Mucosa of stomach (tissue), 1 donor: ENCODE measurements at regions not wholly inside any gene's neighbourhood (a gene's known extent, or its start where the extent isn't known, plus 50 kb on each side); places are given as distances from the start of the nearest gene placed in this dataset.
"Not testable (repeated sequence)": the region's sequence is repeated elsewhere in the genome, so short reads cannot be mapped to it uniquely, and the experiment has no call there.

Experiments
- H3K27me3 ChIP-seq: one replicate; pipeline ENCODE4 v1.7.0; 2013; ENCODE audit warnings: mild to moderate bottlenecking, low read length; ENCODE audit not compliant: control insufficient read depth, insufficient read depth
- H3K36me3 ChIP-seq: one replicate; pipeline ENCODE4 v1.7.0; 2013; ENCODE audit warnings: low read length; ENCODE audit not compliant: control insufficient read depth, insufficient read depth
- H3K4me1 ChIP-seq: one replicate; pipeline ENCODE4 v1.7.0; 2013; ENCODE audit warnings: mild to moderate bottlenecking, low read length; ENCODE audit not compliant: control insufficient read depth, insufficient read depth
- H3K4me3 ChIP-seq: one replicate; pipeline ENCODE4 v1.7.0; 2013; ENCODE audit warnings: low read length
- H3K9ac ChIP-seq: one replicate; pipeline ENCODE4 v1.7.0; 2013; ENCODE audit warnings: mild to moderate bottlenecking, low read length, moderate library complexity
- H3K9me3 ChIP-seq: one replicate; pipeline ENCODE4 v1.7.0; 2013; ENCODE audit warnings: mild to moderate bottlenecking, low read length, moderate library complexity; ENCODE audit not compliant: control insufficient read depth
- donor health status: Pancreatic carcinoma.

DNA sequence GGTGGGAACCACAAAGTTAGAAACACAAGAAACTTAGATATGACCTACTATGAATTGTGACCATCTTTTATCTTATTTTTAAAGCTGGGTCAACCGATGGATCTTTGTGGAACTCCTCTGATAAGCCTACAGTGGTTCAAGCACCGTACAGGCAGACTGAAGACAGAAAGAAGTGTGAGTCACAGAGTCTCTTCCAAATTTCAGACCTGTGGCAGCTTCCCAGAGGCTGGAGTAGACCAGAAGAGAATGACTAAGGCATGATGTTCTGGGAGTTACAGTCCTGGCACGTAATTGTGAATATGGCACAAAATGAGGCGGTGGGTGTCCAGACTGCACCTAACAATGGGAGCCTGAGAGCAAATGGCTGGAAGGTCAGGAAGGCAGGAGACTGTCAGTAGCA, 70.0 kb downstream of the LMO4 start:
- H3K4me3 ChIP-seq, result no peak overlapping the region
- no peak overlapping the region for H3K9ac ChIP-seq
- no peaks in the 10 kb centered on the region for H3K27me3 ChIP-seq
- H3K36me3 ChIP-seq, result no peaks in the 10 kb centered on the region
- peaks cover 8% of the 10 kb centered on the region for H3K4me1 ChIP-seq
- H3K9me3 ChIP-seq, result no peaks in the 10 kb centered on the region

DNA sequence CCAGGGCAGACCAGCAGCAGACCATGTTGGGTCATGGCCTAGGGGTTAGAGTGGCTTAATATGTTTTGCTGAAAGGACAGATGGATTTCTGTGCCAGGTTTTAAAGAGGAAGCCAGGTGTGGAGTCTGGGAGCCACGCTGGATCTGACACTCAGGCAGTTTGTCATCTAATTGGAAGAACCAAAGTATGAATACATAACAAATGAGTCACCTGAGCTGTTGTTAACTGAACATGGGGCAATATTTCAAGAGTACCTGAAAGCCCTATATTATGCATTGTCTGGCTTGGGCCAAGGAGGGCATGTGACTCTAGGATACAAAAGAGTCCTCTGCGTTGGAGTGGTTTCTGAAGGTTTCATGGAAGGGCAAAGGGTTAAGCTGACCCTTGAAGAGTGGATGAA, 70.6 kb downstream of the LMO4 start:
- peaks cover 8% of the 10 kb centered on the region for H3K4me1 ChIP-seq
- no peak overlapping the region for H3K9ac ChIP-seq
- H3K4me3 ChIP-seq, result no peak overlapping the region
- no peaks in the 10 kb centered on the region for H3K36me3 ChIP-seq
- H3K27me3 ChIP-seq, result no peaks in the 10 kb centered on the region
- no peaks in the 10 kb centered on the region for H3K9me3 ChIP-seq

DNA sequence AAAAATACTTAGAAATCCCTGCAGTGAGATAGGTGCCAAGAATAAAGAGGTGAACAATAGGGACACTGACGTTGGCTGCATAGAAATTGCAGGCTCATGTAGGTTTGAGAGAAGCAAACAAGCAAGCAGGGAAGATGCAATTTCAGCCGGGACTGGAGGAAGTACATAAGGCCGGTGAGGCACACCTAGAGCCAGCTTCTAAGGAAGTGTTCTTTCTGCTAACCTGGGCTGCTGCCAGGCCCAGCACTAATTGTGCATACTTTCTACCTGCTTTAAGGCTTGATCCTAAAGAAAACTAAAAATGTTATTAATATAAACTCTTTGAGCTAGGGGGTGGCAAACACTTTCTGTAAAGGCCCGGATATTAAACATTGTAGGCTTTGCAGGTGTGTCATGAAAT, 71.0 kb downstream of the LMO4 start:
- no peak overlapping the region for H3K9ac ChIP-seq
- no peaks in the 10 kb centered on the region for H3K9me3 ChIP-seq
- H3K36me3 ChIP-seq, result no peaks in the 10 kb centered on the region
- H3K4me1 ChIP-seq, result peaks cover 8% of the 10 kb centered on the region
- H3K4me3 ChIP-seq, result no peak overlapping the region
- no peaks in the 10 kb centered on the region for H3K27me3 ChIP-seq

DNA sequence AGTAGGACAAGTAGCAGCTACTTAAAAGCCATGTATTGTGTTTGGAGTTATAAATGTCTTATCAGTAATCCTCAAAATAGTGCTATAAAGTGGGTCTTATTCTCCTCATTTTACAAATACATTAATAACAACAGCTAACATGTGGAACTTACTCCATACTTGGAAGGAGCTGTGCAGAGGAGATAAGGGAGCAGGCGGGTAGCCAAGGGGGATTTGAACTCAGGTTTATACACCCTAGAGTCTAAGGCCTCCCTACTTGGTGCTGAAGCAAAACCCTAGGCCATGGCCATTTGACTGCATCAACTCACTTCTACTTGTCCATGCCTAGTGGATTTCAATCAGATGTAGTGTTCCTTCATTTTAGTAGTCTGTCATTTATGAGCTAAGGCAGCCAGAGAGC, 72.1 kb downstream of the LMO4 start:
- Histone ChIP-seq H3K4me1 (peaks cover 8% of the 10 kb centered on the region), H3K27me3 (no peaks in the 10 kb centered on the region), H3K4me3 (no peak overlapping the region), H3K9ac (no peak overlapping the region), H3K9me3 (no peaks in the 10 kb centered on the region), H3K36me3 (no peaks in the 10 kb centered on the region)

DNA sequence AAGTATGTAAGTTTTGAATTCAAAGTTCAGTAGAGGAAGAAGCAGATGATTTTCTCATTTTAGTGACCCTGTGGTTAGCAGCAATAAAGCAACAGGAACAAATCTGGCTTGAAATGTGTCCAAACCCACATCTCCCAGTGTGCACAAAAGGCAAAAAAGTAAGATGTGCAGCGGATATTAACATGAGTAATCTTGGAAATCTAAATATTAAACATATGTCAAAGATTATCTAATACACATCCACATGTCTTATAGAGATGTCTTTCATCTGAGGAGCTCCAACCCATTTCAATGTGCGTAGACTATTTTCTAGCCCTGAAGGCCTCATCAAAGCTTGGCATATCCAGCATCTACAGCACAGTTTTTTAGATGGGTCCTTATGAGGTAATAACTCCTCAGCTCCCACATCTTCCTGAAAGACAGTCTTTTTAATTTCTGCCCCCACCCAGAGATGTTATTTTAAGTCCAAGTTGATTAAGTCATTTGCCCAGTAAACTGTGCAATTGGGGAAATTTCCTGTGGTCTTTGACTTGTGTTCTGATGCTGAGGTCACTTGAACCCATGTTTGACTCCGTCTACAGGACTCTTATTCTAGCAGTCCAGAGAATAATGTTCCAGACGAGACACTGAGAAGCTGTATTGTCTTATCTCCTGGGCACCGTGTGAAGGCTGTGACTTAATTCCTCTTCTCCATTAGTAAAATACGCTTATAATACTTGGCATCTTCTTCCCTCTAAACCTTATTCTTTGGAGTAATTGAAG, 73.7 kb downstream of the LMO4 start:
- H3K4me1 ChIP-seq, result peaks cover 13% of the 10 kb centered on the region
- no peak overlapping the region for H3K9ac ChIP-seq
- no peaks in the 10 kb centered on the region for H3K9me3 ChIP-seq
- H3K36me3 ChIP-seq, result no peaks in the 10 kb centered on the region
- H3K27me3 ChIP-seq, result no peaks in the 10 kb centered on the region
- H3K4me3 ChIP-seq, result no peak overlapping the region

GRCh38 chr1:87403061-87403820, 74.6 kb downstream of the LMO4 start:
- Histone ChIP-seq H3K36me3 (no peaks in the 10 kb centered on the region), H3K9me3 (no peaks in the 10 kb centered on the region), H3K27me3 (no peaks in the 10 kb centered on the region), H3K4me1 (peaks cover 13% of the 10 kb centered on the region), H3K9ac (no peak overlapping the region), H3K4me3 (no peak overlapping the region)

GRCh38 chr1:87404296-87404695, 75.6 kb downstream of the LMO4 start:
- Histone ChIP-seq H3K27me3 (no peaks in the 10 kb centered on the region), H3K4me1 (peaks cover 11% of the 10 kb centered on the region), H3K9me3 (no peaks in the 10 kb centered on the region), H3K9ac (no peak overlapping the region), H3K36me3 (no peaks in the 10 kb centered on the region), H3K4me3 (no peak overlapping the region)

DNA sequence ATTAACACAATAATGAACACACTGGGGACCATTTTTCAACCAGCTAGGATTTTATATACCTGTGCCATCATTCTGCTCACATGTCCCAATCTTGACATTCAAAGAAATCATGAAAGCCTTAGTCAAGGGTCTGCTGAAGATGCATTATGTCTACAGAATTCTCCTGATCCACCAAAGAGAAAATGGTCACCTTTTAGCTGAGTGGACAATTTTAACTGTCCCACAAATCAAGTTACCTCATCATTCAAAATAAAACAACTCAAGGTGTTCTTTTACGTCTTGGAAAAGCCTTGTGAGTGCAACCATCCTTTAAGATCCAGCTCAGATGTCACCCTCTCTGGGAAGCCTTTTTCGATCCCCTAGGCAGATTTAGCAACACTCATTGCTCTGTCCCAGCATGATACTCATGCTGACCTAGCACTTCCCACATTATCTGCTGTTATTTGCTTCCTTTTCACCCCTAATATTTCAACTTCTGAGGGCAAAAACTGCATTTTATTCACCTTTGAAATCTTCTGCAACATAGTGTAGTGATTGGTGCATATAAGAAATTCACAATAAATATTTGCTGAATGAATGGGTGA, 80.1 kb downstream of the LMO4 start:
- Histone ChIP-seq H3K36me3 (no peaks in the 10 kb centered on the region), H3K4me3 (no peak overlapping the region), H3K4me1 (peaks cover 5% of the 10 kb centered on the region), H3K9me3 (no peaks in the 10 kb centered on the region), H3K9ac (no peak overlapping the region), H3K27me3 (no peaks in the 10 kb centered on the region)

DNA sequence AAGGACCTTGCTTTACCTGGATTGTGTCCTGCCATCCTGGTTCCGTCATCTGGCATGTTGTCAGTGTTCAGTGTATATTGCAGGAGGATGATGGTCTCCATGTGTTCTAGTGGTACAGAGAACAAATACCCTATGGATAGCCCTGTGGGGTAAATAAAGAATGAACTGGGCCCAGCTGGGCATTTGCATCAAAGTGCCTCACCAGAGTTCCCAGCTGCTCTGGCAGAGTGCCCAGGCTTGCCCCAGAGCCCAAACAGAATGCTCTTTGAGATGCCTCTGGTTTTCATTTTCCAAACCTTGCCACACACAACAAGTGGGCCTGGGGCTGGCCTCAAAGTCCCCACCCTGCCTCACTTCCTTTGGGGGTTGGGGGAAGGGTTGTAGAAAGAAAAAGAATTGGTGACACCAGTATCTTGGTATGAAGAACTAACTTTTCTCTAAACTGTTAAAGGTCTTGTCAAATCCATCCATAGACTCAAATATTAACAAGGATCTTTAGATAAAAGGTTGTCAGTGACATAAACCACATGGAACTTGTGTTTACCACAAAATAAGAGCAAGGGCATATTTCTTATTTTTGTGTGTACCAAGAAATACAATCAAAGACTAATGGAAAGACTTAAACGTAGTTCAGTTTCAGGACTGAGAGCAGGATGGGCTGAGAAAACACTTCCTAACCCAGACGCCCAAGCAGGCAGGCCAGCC, 82.2 kb downstream of the LMO4 start:
- Histone ChIP-seq H3K4me3 (no peak overlapping the region), H3K27me3 (no peaks in the 10 kb centered on the region), H3K4me1 (peaks cover 5% of the 10 kb centered on the region), H3K36me3 (no peaks in the 10 kb centered on the region), H3K9ac (no peak overlapping the region), H3K9me3 (no peaks in the 10 kb centered on the region)

DNA sequence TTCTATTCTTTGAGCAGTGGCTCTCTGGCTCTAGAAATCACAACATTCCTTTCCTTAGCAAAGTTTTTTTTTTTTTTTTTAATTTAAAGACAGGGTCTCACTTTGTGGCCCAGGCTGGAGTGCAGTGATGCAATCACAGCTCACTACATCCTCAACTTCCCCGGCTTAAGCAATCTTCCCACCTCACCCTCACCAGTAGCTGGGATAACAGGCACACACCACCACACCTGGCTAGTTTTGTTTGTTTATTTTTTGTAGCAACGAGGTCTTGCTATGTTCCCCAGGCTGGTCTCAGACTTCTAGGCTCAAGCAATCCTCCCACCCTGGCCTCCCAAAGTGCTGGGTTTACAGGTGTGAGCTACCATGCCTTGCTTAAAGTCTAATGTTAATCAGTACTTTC, 85.2 kb downstream of the LMO4 start:
- H3K4me3 ChIP-seq, H3K9ac ChIP-seq, H3K4me1 ChIP-seq, H3K27me3 ChIP-seq, H3K36me3 ChIP-seq, H3K9me3 ChIP-seq: not testable (repeated sequence)

- Histone ChIP-seq H3K9ac (no peak overlapping the region), H3K36me3 (no peaks in the 10 kb centered on the region), H3K9me3 (no peaks in the 10 kb centered on the region), H3K27me3 (no peaks in the 10 kb centered on the region), H3K4me1 (peaks cover 3% of the 10 kb centered on the region), H3K4me3 (no peak overlapping the region)
These were observed 89.4 kb downstream of the LMO4 start for GRCh38 chr1:87418048-87418447.

- Histone ChIP-seq H3K36me3 (no peaks in the 10 kb centered on the region), H3K9ac (no peak overlapping the region), H3K9me3 (no peaks in the 10 kb centered on the region), H3K4me1 (peaks cover 9% of the 10 kb centered on the region), H3K4me3 (no peak overlapping the region), H3K27me3 (no peaks in the 10 kb centered on the region)
These were observed 93.1 kb downstream of the LMO4 start for GRCh38 chr1:87421809-87422208.
